ENCODE measurements at regions not wholly inside any gene's neighbourhood (a gene's known extent, or its start where the extent isn't known, plus 50 kb on each side); places are given as distances from the start of the nearest gene placed in this dataset.
"Not testable (repeated sequence)": the region's sequence is repeated elsewhere in the genome, so short reads cannot be mapped to it uniquely, and the experiment has no call there.

DNA sequence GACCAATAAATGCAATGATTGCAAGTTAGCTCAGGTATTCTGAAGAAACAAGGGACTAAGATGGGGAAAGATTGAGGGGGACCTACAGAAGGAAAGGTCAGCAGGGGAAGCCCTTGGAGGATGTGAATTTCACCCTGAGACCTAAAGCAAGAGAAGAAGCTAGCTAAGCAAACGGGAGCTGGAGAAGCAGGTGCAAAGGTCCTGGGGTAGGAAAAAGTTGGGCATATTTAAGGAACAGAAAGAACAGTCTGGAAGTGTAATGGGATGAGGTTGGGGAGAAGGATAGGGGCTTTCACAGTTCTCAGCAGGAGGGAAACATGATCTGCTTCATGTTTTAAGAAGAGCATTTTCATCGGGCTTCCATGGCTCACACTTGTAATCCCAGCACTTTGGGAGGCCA is 89.7 kb upstream of the SLC45A1 start:
- no peak for DNase-seq (ENCODE audit: low read depth)

GRCh38 chr1:8227674-8228073 is 90.2 kb upstream of the SLC45A1 start:
- DNase-seq (ENCODE audit: low read depth): not testable (repeated sequence)

GRCh38 chr1:8226747-8227146 is 91.2 kb upstream of the SLC45A1 start:
- no peak for DNase-seq (ENCODE audit: low read depth)

GRCh38 chr1:8226024-8226423 is 91.9 kb upstream of the SLC45A1 start:
- not testable (repeated sequence) for DNase-seq (ENCODE audit: low read depth)

DNA sequence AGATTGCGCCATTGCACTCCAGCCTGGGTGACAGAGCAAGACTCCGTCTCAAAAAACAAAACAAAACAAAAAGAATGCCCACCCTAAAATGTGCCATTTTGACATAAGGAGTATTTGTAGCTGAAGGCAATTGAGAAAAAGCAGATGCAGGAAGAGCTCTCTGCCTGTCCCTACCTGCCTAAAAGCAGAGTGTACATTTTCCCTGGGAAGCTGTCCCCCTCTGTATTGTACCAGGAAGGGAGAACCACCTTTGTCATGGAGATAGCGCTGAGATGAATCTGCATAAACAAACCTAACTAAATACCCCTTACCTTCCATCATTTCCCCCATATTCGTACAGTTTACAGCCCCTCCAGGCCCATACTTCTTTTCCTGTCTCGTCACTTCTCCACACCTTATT is 94.4 kb upstream of the SLC45A1 start:
- no peak for DNase-seq (ENCODE audit: low read depth)

DNA sequence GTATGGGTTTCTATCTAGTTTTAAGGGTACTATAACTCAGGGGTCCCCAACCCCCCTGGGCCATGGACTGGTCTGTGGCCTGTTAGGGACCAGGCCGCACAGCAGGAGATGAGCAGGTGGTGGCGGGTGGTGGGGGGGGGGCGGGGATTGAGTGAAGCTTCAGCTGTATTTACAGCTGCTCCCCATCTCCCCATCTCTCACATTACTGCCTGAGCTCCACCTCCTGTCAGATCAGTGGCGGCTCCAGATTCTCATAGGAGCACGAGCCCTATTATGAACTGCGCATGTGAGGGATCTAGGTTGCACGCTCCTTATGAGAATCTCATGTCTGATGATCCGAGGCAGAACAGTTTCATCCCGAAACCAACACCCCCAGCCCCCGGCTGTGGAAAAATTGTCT is 95.1 kb upstream of the SLC45A1 start:
- DNase-seq (ENCODE audit: low read depth): no peak

GRCh38 chr1:8219530-8219929 is 98.4 kb upstream of the SLC45A1 start:
- no peak for DNase-seq (ENCODE audit: low read depth)

DNA sequence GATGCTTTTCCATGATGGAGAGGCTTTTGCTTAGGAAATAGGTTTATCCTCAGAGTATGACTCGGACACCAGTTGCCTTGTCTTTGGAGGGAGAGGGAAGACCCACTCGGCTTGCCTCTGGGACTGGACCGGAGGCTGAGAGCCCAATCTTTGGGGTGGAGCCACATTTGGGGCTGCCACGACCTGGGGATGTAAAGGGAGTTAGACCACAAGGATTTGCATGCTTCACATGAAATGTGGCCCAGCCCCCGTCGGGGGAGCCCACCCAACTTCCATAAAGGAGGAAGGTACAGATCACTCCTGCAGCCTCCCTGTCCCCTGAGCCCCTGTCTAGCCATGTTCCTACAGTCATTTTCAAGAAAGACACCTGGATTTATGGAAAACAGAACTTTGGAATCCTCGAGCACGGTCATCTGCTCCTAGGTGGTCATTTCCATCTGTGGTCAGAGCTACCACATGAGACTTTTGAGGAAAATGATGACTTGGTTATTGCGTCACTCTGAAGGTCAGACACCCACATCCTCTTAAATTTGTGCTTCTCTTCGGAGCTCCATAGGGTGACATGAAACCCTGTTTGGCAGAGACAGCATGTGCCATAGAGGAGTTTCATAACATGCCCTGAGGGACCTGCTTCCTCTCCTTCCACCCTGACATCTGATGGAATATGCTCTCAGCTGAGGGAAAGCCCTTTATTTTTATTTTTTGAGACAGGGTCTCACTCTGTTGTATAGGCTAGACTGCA is 99.4 kb upstream of the SLC45A1 start:
- DNase-seq (ENCODE audit: low read depth): no peak

GRCh38 chr1:8217809-8218208 is 100.1 kb upstream of the SLC45A1 start:
- DNase-seq (ENCODE audit: low read depth): no peak

DNA sequence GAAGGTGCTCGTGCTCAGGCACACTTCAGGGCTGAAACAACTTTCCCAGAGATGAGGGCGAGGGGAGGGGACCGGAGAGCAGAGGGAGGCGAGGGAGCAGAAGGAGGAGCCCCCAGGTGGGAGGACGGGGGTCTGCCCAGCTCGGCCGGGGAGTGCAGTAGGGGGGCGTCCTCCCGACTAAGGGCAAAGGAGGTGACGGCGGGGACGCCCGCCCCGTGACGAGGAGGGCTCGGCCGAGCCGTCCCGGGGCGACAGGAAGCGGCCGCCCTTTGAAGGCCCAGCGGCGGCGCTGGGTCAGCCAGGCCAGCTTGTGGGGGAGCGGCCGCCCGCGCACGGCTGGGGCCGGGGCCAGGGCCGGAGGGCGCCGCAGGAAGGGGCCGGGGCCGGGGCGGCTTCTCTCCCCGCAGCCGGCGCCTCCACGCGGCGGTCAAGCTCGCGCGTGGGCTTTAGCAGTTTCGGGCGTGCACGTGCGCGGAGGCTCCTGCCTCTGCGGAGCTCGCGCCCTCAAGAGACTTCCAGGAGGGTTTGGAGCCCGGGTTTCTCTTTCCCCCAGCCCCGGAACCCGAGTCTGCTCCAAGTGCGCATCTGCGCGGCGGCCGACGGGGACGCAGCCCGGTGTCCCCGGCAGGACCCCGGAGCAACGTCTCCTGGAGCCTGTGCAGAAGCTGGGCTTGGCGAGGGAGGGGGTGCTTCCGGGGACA is 100.8 kb upstream of the SLC45A1 start:
- peak; percentile 7 for DNase-seq (ENCODE audit: low read depth)

DNA sequence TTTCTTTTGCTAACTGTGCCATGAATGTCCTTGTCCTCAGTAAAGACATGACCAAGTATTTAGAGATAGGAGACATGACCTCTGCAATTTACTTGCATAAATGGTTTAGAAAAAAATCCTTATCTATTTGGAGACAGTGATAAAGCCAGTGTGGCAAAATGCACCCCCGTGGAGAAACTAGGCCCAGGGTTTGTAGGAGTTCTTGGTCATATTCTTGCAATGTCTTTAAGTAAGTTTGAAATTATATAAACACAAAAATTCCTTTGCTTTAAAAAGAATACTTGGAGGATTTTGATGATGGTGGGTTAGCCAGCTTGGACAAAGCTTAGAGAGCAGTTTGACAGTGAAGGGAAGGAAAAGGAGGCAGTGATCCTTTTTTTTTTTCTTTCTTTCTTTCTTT is 101.9 kb upstream of the SLC45A1 start:
- no peak for DNase-seq (ENCODE audit: low read depth)

- DNase-seq (ENCODE audit: low read depth): no peak
Measured at GRCh38 chr1:8214501-8215173, 103.3 kb upstream of the SLC45A1 start.

DNA sequence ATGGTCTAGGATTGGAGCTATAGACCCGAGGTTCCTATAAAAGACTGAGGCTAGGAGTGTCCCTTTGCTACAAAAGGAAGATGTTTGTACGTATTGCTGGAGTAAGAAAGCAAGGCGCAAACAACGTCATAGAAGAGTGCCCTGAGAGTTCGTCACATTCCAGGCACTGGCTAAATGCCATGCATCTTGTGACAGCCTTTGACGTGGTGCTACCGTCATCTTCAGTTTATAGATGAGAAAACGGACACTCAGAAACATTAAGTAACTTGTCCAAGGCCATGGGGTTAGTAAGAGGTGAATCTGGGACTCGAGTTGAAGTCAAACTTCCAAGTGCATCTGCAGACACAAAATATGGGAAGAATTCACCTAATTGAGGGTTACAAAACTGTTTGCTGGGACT is 104.2 kb upstream of the SLC45A1 start:
- DNase-seq (ENCODE audit: low read depth): no peak

GRCh38 chr1:8213136-8213535 is 104.8 kb upstream of the SLC45A1 start:
- no peak for DNase-seq (ENCODE audit: low read depth)

DNA sequence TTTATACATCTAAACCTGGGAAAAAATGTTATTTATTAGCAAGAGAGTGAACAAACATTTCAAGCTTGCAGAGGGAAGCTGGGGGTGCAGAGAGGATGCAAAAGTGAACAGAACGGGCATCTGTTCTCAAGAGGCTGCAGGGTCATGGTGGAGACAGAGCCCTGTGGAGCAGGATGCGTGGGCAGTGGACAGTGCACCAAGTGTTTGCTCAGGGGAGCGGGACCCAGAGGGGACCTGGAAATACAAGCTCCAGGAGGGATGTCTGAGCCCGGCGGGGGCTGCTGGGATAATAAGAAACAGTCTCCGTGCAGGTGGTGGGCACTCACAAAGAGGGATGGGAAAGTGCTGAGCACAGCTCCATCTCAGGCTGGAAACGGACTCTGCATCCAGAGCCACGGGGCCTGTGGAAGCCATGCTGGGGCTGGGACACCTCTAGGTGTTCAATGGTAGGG is 105.3 kb upstream of the SLC45A1 start:
- no peak for DNase-seq (ENCODE audit: low read depth)

DNA sequence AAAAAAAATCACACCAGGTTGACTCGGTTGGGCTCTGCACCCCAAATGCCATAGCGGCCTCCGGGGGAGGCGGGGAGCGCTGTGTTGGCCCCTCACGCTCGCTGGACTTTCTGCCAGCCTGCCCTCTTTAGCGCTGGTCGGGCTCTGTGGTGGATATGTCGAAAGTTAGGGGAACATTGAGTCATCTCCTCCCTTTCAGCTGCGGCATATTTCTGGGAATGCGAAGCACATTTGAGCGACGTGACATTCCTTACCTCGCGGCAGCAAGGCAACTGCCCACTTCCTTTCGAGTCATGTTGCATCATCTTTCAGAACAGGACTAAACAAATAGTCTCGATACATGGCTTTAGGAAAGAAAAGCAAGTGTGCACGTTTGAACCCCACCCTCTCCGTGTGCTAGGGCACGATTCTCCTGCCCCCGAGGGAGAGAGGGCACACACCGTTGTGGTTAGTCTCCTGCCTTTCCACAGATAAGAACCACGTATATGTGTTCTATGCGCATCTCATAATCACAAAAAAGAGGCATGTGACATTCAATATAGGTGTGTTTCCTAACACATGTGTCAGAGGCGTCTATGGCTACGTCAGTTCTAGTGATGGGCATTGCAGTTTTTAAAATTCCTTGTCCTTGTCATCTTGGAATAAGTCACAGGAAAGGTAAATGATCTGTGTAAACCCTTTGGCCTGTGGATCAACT is 105.9 kb upstream of the SLC45A1 start:
- no peak for DNase-seq (ENCODE audit: low read depth)

DNA sequence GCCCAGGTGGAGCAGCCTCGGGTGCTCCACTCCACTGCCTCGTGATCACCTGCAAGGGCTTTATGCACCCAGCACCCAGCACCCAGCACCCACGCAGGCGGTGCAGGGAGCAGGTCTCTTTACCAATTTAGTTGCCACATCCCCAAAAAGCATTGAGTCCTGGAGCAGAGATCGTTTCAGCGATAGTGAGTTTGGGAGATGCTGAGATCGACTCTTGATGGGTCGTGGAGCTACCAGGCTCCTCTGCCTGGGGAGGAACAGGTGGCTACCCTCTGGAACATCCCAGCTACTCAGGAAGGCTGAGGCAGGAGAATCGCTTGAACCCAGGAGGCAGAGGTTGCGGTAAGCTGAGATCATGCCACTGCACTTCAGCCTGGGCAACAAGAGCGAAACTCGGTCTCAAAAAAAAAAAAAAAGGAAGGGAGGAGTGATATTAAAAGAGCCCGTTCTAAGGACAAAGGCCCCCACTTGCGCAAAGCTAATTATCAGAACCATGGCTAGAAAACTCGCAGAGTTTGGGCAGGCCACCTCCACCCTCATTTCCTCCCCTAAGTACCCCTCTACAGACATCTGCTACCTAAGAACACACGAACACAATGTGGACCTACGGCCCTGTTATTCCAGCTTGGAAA is 106.5 kb upstream of the SLC45A1 start:
- DNase-seq (ENCODE audit: low read depth): no peak

- DNase-seq (ENCODE audit: low read depth): no peak
Measured at GRCh38 chr1:8207202-8207601, 110.7 kb upstream of the SLC45A1 start.

GRCh38 chr1:8206391-8206790 is 111.5 kb upstream of the SLC45A1 start:
- DNase-seq (ENCODE audit: low read depth): no peak

- no peak for DNase-seq (ENCODE audit: low read depth)
Measured at GRCh38 chr1:8205771-8206170, 112.1 kb upstream of the SLC45A1 start.

DNA sequence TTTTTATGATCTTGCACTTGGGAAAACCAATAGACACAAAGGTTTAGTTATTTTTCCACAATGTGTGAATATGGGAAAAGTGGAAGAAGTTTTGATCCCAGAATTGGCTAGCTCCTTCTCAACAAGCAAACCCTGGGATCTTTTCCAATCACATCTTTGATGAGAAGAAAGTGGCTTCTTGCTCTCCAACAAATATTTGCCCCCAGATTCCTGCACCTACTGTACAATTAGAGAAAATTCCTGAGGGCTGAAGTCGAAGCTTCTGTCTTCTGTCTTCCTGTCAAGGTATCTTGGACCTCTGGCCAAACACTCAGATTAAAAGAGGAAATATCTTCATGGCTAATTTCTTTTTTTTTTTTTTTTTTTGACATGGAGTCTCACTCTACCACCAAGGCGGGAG is 113.1 kb upstream of the SLC45A1 start:
- no peak for DNase-seq (ENCODE audit: low read depth)

- DNase-seq (ENCODE audit: low read depth): no peak
Measured at GRCh38 chr1:8203551-8203950, 114.4 kb upstream of the SLC45A1 start.
